NCI-H187 (cell line): ENCODE measurements at regions not wholly inside any gene's neighbourhood (a gene's known extent, or its start where the extent isn't known, plus 50 kb on each side); places are given as distances from the start of the nearest gene placed in this dataset.

Source experiments
- DNase-seq, 2 experiments: peaks; one replicate each; lab custom pipeline; 2025; lab: John Stamatoyannopoulos, UW

GRCh38 chr10:124264271-124264670, 154.5 kb downstream of the OAT start:
- no peak for DNase-seq

DNA sequence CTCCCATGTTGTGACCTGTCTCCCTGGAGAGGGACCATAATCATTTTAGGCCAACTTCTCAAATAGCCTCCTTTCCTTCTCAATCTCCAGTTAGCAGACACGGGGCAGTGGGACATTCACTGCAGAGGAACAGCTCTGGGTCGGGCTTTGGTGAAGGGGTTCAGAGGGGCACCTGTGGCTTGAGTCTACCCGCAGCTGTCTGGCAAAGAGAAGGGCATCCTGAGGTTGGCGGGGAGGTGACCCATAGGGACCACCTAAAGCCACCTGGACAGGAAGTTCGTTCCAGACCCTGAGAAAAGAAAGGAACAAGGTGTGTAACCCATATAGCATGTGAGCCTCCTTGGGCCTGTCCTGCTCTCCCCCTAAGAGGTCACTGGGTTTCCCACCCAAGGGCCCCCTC, 155.0 kb downstream of the OAT start:
- no peak for DNase-seq

DNA sequence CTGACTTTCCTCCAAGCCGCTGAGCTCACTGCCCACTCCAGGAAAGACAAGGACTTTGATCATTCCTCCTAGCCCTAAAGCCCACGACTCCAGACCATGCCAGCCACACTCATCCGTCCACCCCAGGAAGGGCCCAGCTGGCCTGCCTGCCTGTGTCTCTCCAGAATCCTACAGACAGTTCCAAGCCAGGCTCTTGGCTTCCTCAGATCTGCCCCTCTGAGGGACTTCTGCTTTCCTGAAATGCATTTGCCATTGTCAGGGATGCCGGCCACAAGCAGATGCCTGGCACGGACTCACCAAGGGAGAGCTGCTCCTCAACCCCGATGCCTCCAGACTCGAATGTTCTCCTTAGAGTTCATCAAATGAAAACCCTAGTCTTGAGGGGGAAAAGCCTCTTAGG, 155.8 kb downstream of the OAT start:
- DNase-seq, result no peak

DNA sequence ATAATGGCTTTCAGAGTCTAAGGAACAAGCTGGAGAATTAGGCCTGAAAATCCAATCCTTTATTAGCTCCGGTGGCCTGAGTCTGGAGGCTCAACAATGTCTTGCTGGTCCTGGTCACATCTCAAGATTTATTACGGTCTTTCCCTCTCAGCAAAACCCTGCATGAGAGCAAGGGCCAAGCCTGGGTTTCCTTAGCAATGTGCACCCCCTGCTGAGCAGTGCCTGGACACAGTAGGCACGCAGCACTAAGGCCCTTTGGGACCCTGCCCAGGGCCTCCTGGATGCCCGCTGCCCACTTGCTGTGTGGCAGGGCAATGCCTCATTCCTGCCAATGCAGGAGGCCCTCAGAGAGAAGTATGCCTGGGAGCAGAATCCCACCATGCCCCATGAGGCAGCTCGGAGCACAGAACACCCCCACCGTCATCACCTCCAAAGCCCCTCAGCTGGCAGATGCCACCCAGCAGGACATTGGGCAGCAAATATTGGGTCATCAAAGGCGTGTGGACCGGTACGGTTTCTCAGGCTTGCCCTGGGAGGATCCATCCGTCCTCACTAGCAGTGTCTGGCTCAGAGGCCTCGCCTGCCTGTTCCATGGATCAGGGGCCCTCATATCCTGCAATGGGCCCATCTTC, 156.4 kb downstream of the OAT start:
- DNase-seq, result no peak

DNA sequence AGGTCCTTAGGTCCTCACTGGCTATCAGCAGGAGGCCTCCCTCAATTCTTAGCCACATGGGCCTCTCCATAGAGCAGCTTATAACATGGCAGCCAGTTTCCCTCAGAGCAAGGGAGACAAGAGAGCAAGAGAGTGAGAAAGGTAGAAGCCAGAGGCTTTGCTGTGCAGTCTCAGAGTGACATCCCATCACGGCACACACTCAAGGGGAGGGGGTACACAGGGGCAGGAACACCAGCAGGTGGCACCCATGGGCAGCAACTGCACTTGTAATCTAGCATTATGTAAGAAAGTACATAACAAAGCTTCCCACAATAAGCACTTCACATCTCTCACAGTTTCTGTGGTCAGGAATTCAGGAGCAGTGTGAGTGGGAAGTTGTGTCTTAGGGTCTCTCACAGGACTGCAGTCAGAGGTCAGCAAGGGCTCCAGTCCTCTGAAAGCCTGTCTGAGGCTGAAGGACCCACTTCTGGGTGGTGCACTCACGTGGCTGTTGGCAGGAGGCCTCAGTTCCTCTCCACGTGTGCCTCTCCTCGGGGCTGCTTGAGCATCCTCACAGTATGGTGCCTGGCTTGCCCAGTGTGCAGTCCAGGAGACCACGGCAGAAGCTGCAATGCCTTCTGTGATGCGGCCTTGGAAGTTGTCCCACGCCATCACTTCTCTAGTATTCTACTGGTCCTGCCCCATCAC, 159.4 kb downstream of the OAT start:
- no peak for DNase-seq

DNA sequence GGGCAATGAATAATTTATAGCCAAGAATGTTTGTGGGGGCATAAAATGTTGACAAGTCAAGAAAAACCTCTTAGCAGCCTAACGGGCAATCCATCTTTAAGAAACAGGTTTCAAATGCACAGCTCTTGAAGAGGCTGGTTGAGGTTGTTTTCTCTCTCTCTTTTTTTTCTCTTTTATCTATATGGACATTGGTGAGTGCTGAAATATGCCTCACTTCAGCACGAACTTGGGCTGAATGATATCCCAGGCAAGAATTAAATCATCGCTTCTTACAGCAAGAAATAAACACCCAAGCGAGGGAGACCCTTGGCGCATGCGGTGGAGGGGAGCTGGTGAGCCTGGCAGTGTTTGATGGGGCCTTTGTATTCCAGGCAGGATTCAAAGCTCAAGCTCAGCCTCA, 160.9 kb downstream of the OAT start:
- DNase-seq, result no peak

DNA sequence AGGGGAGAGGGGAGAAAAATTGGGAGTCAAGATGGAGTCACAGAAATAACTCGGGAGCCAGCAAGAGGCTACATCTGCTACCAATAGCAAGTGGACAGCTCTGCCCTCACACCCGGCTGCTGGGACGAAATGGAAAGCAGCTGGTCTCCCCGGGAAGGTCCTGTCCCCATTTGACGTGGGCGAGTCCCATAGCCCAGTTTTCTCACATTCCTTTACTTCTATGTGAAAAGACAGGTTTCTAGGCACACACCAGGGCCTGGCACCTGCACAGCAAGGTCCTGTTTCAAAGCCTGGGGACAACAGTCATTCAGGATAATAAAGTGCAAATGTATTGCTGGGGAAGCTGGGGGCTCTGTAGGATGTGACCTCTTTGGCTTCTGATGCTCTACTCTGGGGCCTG, 162.6 kb downstream of the OAT start:
- no peak for DNase-seq

DNA sequence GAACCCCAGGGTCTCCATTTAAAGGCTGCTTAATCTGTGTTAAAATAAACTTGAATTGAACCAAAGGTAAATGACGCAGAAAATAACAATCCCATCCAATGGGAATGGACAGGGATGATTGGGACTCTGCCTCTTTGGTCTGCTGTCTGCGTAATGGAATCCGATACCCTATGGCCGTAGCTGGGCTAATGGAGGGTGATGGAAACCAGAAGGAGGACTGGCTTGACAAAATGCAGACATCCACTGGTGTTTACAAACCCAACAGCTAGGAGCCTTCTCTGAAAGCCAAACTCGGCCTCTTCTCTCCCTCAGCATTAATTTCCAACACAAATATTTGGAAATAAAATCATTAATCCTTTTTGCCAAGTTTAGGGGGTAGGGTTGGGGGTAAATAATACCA, 162.2 kb upstream of the CHST15 start:
- no peak for DNase-seq

DNA sequence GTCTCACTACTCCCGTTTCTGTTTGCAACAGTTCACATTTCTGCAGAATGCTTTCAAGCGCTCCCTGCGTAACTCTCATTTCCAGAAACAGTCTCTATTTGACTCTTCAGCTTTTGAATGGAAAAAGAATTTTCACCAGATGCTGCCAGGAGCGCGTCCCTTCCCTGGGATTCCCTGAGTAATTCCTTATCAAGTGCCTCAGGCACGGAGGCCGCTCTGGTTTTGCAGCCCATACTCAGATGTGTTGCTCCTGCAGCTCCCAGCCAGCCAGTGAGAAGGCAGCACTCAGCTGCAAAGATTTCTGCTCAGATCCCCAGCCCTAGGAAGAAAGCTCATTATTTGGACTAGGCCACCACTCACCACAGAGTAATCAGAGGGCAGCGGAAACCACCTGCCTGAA, 161.1 kb upstream of the CHST15 start:
- DNase-seq, result no peak

- no peak for DNase-seq
These were observed 159.6 kb upstream of the CHST15 start for GRCh38 chr10:124253006-124253405.

DNA sequence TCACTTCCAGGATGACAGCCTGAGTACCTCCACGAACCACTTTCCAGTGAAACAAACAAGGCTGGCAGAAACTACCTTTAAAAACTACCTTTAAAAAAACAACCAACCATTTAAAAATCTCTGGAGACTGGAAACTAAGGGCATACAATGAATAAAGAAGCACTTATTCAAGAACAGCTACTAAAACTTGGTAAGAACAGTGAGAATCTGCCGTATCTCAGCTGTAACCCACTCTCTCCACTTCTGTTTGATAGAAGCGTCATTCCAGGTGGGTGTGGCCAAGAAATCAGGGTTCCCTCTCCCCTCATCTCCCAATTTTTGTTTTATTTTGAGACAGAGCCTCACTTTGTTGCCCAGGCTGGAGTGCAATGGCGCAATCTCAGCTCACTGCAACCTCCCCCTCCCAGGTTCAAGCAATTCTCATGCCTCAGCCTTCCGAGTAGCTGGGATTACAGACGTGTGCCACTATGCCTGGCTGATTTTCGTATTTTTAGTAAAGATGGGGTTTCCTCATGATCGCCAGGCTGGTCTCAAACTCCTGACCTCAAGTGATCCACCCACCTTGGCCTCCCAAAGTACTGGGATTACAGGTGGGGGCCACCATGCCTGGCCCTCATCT, 158.8 kb upstream of the CHST15 start:
- DNase-seq, result no peak

DNA sequence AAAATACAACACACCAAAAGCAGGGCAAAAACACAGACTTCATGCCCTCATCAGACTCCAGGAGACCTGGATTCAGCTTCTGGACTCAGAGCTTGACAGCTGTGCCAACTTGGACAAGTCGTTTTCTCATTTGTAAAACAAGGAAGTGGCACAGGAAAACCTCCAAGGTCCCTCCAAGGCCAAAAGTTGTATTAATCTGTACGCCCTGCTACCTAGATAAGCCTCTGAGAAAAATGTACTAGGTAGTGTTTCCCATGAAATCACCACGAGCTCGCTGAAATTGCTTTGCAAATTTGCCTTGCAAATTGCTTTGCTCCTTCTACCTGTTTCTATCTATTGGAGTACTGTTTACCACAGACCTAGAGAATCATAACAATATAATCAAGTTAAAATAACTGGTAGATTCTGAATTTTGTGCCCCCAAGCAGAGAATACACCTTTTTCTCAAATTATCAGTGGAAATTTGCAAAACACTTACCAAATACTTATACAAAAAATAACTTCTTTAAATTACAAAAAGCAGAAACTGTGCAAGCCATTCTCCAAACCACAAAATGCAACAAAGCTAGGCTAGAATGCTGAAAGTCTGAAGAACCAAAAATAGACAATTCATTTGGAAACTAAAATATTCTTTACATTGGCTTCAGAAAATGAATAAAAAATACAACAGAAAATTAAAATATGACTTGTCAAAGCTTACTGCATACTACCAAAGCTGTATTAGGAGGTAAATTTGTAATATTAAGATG, 158.1 kb upstream of the CHST15 start:
- DNase-seq, result no peak

DNA sequence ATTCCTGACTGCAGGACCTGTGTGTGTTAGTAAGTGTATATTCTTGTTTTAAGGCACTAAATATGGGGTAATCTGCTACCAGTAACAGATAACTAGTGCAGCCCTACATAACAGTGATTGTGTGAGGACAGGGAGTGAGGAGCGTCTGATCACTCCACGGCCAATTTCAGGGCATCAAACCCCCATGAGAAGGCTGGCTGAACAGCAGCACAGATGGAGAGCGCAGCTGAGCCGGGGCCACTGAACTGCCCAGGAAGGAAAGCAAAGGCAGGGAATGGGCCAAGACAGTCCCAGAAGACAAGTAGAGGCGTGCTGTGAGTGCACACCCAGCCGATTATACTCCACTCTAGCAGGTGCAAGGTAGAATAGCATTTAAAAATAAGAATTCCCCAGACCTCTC, 157.1 kb upstream of the CHST15 start:
- DNase-seq, result no peak

- DNase-seq, result no peak
These were observed 156.5 kb upstream of the CHST15 start for GRCh38 chr10:124249812-124250432.

- DNase-seq, result no peak
These were observed 155.8 kb upstream of the CHST15 start for GRCh38 chr10:124249196-124249595.

- no peak for DNase-seq
These were observed 155.0 kb upstream of the CHST15 start for GRCh38 chr10:124248056-124249045.

- DNase-seq, result no peak
These were observed 152.5 kb upstream of the CHST15 start for GRCh38 chr10:124245806-124246440.

DNA sequence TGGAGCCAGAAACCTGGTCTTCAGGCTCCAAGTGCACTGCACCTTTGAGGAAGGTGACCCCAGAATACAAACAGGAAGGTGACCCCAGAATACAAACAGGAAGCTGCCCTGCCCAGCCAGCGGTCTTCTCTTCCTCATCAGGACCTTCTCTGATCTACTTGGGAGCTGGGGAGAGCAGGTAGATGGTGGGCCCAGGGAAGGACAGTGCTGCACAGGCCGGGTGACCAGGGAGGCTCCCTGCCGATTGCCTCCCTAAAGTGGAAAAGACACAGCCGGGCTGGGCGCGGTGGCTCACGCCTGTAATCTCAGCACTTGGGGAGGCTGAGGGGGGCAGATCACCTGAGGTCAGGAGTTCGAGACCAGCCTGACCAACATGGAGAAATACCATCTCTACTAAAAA, 151.8 kb upstream of the CHST15 start:
- no peak for DNase-seq

DNA sequence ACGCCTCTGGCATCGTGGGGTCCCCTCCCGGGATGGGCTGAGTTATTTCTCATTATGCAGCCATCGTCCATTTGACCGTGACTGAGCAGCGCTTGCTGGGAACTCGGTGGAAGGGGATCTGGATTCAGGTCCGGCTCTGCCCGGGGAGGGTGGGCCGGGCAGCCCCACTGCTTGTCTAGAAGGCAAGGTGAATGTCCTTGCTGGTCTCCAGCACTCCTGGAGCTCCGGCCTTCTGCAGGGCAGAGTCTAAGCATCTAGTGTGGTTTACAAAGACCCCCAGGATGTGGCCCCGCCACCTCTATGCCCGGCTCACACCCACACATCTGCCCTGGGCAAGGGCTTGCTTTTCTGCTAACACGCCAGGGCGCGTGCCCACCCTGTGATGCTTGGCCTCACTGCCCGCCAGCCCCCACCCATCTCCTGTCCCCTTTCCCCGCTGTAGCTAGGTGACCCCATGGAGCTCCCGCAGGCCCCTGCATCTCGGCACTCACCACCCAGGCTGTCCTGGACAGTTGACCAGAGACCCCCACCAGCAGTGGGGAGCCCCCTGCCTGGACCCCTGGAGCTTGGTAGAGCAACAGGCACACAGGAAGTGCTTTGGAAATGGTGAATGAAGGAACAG, 151.0 kb upstream of the CHST15 start:
- no peak for DNase-seq

GRCh38 chr10:124243702-124244121, 150.3 kb upstream of the CHST15 start:
- DNase-seq, result no peak
